GM06990 (cell line): ENCODE measurements at regions not wholly inside any gene's neighbourhood (a gene's known extent, or its start where the extent isn't known, plus 50 kb on each side); places are given as distances from the start of the nearest gene placed in this dataset.

Source experiments
- DNase-seq: peaks from one replicate; pipeline ENCODE4 v3.0.0-alpha.2; 2011; ENCODE audit not compliant: insufficient read length; ENCODE audit errors: extremely low read depth
- H3K27me3 ChIP-seq: replicated peaks from 2 replicates; pipeline ENCODE4 v1.6.0; 2011; ENCODE audit warnings: low read length; ENCODE audit not compliant: control insufficient read depth, insufficient read depth
- H3K36me3 ChIP-seq: 2 replicates; pipeline ENCODE4 v1.5.1; 2011; ENCODE audit warnings: low read length; ENCODE audit not compliant: control insufficient read depth, insufficient read depth
- H3K4me3 ChIP-seq: replicated peaks from 2 replicates; pipeline ENCODE4 v1.5.1; 2011; ENCODE audit warnings: low read depth, mild to moderate bottlenecking, control low read depth, low read length
- TF ChIP-seq, protein P1 (sequence below): IDR thresholded peaks from 2 replicates; pipeline ENCODE4 v1.5.1; 2011; ENCODE audit warnings: low read length, control low read depth, mild to moderate bottlenecking, inconsistent platforms; ENCODE audit not compliant: insufficient read depth, poor library complexity, severe bottlenecking

DNA sequence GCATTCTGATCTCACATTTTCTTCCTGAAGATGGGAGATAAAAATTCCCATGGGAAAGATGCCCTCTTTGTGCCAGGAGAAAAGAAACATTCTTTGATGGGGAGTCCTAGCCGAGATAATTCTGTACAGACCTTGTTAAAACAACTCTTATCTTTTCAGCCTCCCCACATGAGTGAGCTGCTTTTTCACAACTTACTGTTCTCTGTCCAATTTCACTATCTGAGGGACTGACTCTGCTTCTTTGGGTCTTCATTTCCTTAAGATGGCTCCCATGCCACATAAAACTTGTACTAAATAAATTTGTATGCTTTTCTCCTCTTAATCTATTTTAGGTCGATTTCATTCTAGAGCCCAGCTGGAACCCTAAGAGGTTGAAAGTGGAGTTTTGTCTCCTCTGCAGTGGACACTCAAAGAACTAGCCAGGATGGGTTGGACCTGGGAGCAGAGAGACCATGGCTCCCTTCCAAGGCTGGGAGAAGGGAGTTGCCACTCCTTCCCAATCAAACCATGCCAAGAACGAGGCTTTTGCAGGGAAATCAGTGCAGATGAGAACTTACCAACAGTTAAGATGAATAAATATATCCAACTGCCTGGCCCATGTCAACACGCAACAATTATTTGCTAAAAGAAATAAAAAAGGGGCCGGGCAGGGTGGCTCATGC lies 285.8 kb upstream of the SULF2 start:
- H3K4me3 ChIP-seq: no peak overlapping the region
- TF ChIP-seq, protein P1, sequence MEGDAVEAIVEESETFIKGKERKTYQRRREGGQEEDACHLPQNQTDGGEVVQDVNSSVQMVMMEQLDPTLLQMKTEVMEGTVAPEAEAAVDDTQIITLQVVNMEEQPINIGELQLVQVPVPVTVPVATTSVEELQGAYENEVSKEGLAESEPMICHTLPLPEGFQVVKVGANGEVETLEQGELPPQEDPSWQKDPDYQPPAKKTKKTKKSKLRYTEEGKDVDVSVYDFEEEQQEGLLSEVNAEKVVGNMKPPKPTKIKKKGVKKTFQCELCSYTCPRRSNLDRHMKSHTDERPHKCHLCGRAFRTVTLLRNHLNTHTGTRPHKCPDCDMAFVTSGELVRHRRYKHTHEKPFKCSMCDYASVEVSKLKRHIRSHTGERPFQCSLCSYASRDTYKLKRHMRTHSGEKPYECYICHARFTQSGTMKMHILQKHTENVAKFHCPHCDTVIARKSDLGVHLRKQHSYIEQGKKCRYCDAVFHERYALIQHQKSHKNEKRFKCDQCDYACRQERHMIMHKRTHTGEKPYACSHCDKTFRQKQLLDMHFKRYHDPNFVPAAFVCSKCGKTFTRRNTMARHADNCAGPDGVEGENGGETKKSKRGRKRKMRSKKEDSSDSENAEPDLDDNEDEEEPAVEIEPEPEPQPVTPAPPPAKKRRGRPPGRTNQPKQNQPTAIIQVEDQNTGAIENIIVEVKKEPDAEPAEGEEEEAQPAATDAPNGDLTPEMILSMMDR: no peak
- DNase-seq: no peak
- no peaks in the 10 kb centered on the region for H3K27me3 ChIP-seq
- H3K36me3 ChIP-seq: no peaks in the 10 kb centered on the region

DNA sequence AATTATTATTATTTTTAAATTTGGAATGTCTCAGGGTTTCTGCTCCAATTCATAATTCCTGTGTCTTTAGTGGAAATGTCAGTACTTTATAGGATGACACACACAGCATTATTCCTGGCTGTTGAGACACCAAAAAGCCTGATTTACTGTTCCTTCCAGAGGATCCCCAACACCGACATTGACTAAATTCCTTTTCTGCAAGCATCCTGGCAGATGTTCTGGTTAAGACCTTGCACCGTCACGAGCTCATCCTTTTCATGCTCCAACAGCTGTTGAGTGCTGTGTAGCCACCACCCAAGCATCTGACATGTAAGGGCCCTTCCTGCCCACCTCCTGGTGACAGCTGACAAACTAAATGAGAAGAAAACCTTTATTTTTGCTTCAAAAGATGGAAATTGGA lies 284.3 kb upstream of the SULF2 start:
- Histone ChIP-seq H3K36me3 (no peaks in the 10 kb centered on the region), H3K27me3 (no peaks in the 10 kb centered on the region), H3K4me3 (no peak overlapping the region)
- no peak for DNase-seq
- TF ChIP-seq, protein P1: no peak

DNA sequence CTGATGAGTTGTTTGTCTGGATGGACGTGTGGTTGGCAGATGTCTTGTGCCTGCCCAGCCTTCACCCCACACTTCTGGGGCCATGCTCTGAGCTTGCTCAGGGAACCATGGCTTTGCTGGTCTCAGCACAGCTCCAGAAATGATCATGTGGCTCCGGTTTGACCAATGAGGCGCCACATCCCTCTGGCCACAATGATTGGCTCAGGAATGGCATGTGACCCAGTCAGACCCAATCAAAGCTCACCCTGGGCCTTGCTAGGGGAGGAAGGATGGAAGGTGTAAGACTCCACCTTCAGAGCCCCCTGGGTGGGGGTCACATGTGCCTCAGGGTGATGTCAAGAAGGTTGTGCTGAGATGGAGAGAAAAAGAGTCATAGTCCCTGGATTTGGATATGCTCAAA lies 281.6 kb upstream of the SULF2 start:
- TF ChIP-seq, protein P1: no peak
- no peaks in the 10 kb centered on the region for H3K36me3 ChIP-seq
- H3K4me3 ChIP-seq: no peak overlapping the region
- no peaks in the 10 kb centered on the region for H3K27me3 ChIP-seq
- DNase-seq: no peak

DNA sequence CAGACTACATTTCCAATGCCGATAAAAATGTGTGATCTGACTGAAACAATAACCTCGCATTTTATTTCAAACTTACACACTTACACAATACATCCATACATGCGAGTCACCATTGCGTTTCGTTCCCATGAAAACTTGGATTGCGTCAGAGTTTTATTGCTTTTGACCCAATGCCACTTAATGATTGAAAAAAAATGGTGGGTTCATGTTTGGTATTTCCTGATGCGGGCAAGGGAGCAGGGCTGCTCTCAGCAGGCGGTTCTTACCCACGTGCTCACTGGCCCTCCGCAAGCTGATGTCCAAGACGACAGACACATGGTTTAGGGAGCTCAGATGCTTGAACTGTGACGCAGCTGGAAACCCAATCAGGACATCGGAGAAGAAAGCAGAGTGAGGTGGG lies 281.0 kb upstream of the SULF2 start:
- Histone ChIP-seq H3K27me3 (no peaks in the 10 kb centered on the region), H3K4me3 (no peak overlapping the region), H3K36me3 (no peaks in the 10 kb centered on the region)
- DNase-seq: no peak
- TF ChIP-seq, protein P1: no peak

DNA sequence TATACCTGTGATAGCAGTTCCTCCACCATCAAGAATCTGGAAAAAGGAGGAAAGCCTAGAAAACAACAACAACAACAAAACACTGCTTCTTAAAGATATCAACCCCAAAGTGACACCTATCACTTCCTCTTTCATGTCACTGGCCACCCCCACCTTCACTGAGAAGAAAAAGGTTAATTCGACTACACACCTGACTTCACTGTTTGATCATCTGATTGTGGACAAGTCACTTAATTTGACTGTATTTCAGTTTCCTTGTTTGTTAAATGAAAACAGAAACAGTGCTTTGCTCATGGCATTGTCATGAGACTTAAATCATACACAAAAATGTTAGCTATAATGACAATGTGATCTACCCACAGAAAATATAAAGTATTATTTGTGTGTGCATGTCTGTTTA lies 280.6 kb upstream of the SULF2 start:
- no peak for DNase-seq
- no peaks in the 10 kb centered on the region for H3K36me3 ChIP-seq
- TF ChIP-seq, protein P1: no peak

DNA sequence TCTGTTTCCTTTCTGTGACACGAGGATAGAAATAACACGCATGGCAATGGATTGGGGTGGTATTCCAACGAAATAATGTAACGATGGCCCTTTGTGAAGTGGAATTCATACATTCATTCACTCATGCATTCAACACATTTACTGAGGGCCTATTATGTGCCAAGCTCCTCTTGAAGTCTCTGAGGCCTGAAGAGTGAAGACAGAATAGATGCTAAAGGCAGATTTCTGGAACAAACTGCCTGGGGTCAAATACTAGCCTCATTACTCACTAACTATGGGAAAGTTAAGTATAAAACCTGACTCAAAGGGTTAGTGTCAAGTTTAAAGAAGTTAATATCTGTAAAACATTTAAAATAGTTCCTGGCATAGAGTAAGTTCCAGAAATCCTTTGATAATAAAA lies 279.6 kb upstream of the SULF2 start:
- H3K36me3 ChIP-seq: no peaks in the 10 kb centered on the region
- H3K27me3 ChIP-seq: no peaks in the 10 kb centered on the region
- no peak for DNase-seq
- no peak overlapping the region for H3K4me3 ChIP-seq
- TF ChIP-seq, protein P1: no peak

More for the DNA sequence above, 280.6 kb upstream of the SULF2 start:
- no peaks in the 10 kb centered on the region for H3K27me3 ChIP-seq
- no peak overlapping the region for H3K4me3 ChIP-seq
